Smooth muscle cell (in vitro differentiated cells): ENCODE measurements at regions not wholly inside any gene's neighbourhood (a gene's known extent, or its start where the extent isn't known, plus 50 kb on each side); places are given as distances from the start of the nearest gene placed in this dataset.

Experiments
- DNase-seq: peaks from one replicate; lab custom pipeline; 2025; ENCODE audit not compliant: unreplicated experiment; lab: John Stamatoyannopoulos, UW
- H2AFZ ChIP-seq: fragments of 200-600 bp; sonication (generic); 2 replicates; pipeline ENCODE4 v1.6.0; 2016; ENCODE audit warnings: antibody characterized with exemption, low read depth, mild to moderate bottlenecking
- H3F3A ChIP-seq: fragments of 200-600 bp; sonication (generic); 2 replicates; pipeline ENCODE4 v1.6.0; 2017; ENCODE audit warnings: antibody characterized with exemption, low read depth
- H3K27ac ChIP-seq: fragments of 200-600 bp; sonication (generic); 2 replicates; pipeline ENCODE4 v1.5.1; 2016; ENCODE audit warnings: low read depth, mild to moderate bottlenecking
- H3K27me3 ChIP-seq: fragments of 200-600 bp; sonication (generic); 2 replicates; pipeline ENCODE4 v1.6.1; 2016; ENCODE audit warnings: low read depth, mild to moderate bottlenecking
- H3K36me3 ChIP-seq: fragments of 200-600 bp; sonication (generic); 2 replicates; pipeline ENCODE4 v1.5.1; 2016; ENCODE audit warnings: low read depth
- H3K4me1 ChIP-seq: fragments of 200-600 bp; sonication (generic); 2 replicates; pipeline ENCODE4 v1.5.1; 2016; ENCODE audit warnings: low read depth
- H3K4me2 ChIP-seq: fragments of 200-600 bp; sonication (generic); 2 replicates; pipeline ENCODE4 v1.6.0; 2016; ENCODE audit warnings: mild to moderate bottlenecking
- H3K4me3 ChIP-seq: fragments of 200-600 bp; sonication (generic); 2 replicates; pipeline ENCODE4 v1.5.1; 2016; ENCODE audit warnings: mild to moderate bottlenecking
- H3K79me2 ChIP-seq: fragments of 200-600 bp; sonication (generic); 2 replicates; pipeline ENCODE4 v1.6.0; 2016; ENCODE audit warnings: low read depth, mild to moderate bottlenecking
- H3K9ac ChIP-seq: fragments of 200-600 bp; sonication (generic); 2 replicates; pipeline ENCODE4 v1.6.0; 2016; ENCODE audit warnings: low read depth
- H3K9me3 ChIP-seq: fragments of 200-600 bp; sonication (generic); replicated peaks from 2 replicates; pipeline ENCODE4 v1.5.1; 2016; ENCODE audit warnings: low read depth
- H4K20me1 ChIP-seq: fragments of 200-600 bp; sonication (generic); 2 replicates; pipeline ENCODE4 v1.6.0; 2016; ENCODE audit warnings: low read depth
- WGBS: methylation state at CpG from one replicate; pipeline ENCODE4 v1.1.7; 2016; ENCODE audit warnings: low lambda C conversion rate; 5-methylcytosine and 5-hydroxymethylcytosine counted together
- TF ChIP-seq, protein P1 (sequence below): fragments of 200-600 bp; sonication (generic); IDR thresholded peaks from 2 replicates; pipeline ENCODE4 v1.5.1; 2017; ENCODE audit warnings: borderline replicate concordance, mild to moderate bottlenecking, antibody characterized with exemption; ENCODE audit not compliant: insufficient read depth, poor library complexity, severe bottlenecking

DNA sequence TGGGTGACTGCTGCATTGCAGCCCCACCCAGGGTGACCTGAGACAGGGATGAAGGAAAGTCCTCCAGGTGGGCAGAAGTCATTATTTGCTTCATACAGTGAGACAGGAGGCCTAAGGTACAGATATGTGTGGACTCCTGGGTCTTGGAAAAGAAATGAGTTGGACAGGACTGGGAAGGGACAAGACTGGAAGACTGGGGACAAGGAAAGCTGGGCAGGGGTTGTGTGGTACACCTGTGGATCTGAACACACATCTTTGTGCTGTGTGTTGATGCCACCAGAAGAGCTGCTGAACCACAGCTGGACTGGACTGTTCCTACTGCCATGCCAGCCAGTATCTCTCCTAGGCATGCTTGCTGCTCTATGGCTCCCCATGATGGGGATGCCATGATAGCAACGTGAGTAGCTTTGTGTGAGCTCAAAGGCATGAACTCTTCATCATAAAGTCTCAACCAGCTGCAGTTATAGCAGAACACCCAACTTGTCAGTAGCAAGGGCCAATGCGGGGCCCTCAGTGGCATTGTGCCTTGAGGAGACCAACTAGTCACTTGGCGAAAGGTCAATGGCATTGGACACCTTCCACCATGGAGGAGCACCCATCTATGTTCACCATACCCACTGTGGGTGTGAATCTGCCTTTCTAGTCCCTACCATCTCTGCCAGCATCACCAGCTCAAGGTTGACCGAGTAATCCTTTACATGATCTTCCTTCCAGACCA, 76.0 kb upstream of the GRB10 start:
- Histone ChIP-seq H3K9me3 (no peaks in the 10 kb centered on the region), H3K79me2 (no peaks in the 10 kb centered on the region), H3K27me3 (no peaks in the 10 kb centered on the region), H2AFZ (no peak overlapping the region), H4K20me1 (no peaks in the 10 kb centered on the region), H3F3A (no peaks in the 10 kb centered on the region), H3K27ac (no peak overlapping the region), H3K4me2 (no peak overlapping the region), H3K9ac (no peak overlapping the region), H3K4me3 (no peak overlapping the region), H3K36me3 (no peaks in the 10 kb centered on the region), H3K4me1 (no peaks in the 10 kb centered on the region)
- TF ChIP-seq, protein P1, sequence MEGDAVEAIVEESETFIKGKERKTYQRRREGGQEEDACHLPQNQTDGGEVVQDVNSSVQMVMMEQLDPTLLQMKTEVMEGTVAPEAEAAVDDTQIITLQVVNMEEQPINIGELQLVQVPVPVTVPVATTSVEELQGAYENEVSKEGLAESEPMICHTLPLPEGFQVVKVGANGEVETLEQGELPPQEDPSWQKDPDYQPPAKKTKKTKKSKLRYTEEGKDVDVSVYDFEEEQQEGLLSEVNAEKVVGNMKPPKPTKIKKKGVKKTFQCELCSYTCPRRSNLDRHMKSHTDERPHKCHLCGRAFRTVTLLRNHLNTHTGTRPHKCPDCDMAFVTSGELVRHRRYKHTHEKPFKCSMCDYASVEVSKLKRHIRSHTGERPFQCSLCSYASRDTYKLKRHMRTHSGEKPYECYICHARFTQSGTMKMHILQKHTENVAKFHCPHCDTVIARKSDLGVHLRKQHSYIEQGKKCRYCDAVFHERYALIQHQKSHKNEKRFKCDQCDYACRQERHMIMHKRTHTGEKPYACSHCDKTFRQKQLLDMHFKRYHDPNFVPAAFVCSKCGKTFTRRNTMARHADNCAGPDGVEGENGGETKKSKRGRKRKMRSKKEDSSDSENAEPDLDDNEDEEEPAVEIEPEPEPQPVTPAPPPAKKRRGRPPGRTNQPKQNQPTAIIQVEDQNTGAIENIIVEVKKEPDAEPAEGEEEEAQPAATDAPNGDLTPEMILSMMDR = no peak
- WGBS = 84% methylated on average over 4 of the region's 4 CpGs
- DNase-seq = no peak

DNA sequence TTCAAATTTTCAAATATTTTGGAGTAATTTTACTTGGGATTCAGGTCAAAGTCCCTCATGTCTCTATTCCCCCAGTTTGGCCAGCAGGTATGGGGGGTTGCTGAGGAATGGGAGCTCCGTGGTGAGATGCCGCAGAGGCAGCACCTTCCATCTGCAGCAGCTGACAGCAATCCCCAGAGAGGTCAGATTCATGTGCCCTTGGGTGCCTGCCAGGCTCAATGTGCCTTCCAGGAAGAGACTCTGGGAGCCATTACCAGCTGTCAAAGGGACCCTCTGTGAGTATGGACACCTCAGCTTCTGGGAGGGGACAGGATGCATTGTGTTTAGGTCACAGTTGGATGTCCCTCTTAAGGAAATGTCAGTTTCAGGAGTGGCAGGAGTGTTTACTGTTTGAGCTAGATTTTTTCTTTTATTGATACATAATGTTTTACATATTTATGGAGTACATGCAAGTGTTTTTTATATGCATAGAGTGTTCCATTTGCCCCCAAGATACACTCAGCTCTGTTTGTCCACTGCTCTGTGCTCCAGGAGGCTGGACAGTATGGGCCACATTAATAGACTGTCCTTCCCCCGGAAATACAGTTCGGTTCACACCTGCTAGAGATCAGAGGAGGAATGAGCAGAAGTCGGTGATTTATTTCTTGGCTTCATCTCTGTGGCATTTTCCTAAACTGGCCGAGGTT, 75.3 kb upstream of the GRB10 start:
- no peaks in the 10 kb centered on the region for H4K20me1 ChIP-seq
- H3K27ac ChIP-seq = no peak overlapping the region
- no peak overlapping the region for H3K9ac ChIP-seq
- H3K36me3 ChIP-seq = no peaks in the 10 kb centered on the region
- no peak overlapping the region for H3K4me3 ChIP-seq
- WGBS = 82% methylated on average over 6 of the region's 6 CpGs
- DNase-seq = no peak
- H3F3A ChIP-seq = no peaks in the 10 kb centered on the region
- no peaks in the 10 kb centered on the region for H3K4me1 ChIP-seq
- TF ChIP-seq, protein P1 = no peak
- no peak overlapping the region for H3K4me2 ChIP-seq
- no peaks in the 10 kb centered on the region for H3K27me3 ChIP-seq
- no peaks in the 10 kb centered on the region for H3K79me2 ChIP-seq
- no peak overlapping the region for H2AFZ ChIP-seq
- H3K9me3 ChIP-seq = no peaks in the 10 kb centered on the region

DNA sequence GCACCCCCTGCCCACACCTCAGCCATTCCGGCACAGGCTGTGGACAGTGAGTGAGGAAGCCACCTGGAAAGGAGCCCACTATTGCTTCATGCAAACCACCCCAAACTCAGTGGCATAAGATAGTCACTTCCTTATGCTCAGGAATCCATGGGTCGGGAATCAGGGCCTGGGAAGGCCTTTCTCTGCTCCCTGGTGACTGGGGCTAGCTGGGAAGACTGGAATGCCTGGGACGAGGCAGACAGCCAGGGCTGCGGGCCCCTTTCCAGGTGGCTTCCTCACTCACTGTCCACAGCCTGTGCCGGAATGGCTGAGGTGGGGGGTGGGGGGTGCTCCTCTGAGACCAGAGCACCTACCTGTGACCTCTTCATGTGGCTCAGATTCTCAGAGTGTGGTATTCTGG, 74.1 kb upstream of the GRB10 start:
- no peaks in the 10 kb centered on the region for H4K20me1 ChIP-seq
- no peaks in the 10 kb centered on the region for H3K79me2 ChIP-seq
- no peak overlapping the region for H3K9ac ChIP-seq
- TF ChIP-seq, protein P1 = no peak
- no peaks in the 10 kb centered on the region for H3K27me3 ChIP-seq
- no peak overlapping the region for H3K4me2 ChIP-seq
- no peaks in the 10 kb centered on the region for H3K36me3 ChIP-seq
- no peak overlapping the region for H3K4me3 ChIP-seq
- H2AFZ ChIP-seq = no peak overlapping the region
- no peaks in the 10 kb centered on the region for H3F3A ChIP-seq
- no peaks in the 10 kb centered on the region for H3K4me1 ChIP-seq
- H3K27ac ChIP-seq = no peak overlapping the region
- WGBS = 86% methylated on average over 5 of the region's 5 CpGs
- no peak for DNase-seq
- H3K9me3 ChIP-seq = no peaks in the 10 kb centered on the region
